ENCODE measurements at regions not wholly inside any gene's neighbourhood (a gene's known extent, or its start where the extent isn't known, plus 50 kb on each side); places are given as distances from the start of the nearest gene placed in this dataset.
"Not testable (repeated sequence)": the region's sequence is repeated elsewhere in the genome, so short reads cannot be mapped to it uniquely, and the experiment has no call there.

DNA sequence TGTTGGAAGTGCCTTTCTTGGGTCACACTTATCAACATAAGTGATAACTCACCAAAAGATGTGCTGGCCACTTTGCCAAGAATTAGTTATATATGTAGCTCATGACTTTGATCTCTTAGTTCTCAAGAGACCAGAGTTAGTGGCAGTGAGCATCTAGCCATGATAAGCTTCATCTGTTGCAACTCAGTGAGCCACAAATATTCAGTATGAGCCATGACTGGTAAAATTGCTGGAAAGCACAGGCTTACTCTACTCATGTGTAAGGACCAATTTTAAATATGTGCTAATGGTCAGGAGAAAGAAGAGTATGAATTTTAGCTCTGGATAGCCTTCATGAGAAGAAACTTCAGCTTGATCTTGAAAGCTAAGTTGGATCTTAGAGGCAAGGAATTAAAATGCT is 59.4 kb upstream of the TLL1 start:
- H3K4me3 ChIP-seq = no peak overlapping the region
- TF ChIP-seq, protein P1, sequence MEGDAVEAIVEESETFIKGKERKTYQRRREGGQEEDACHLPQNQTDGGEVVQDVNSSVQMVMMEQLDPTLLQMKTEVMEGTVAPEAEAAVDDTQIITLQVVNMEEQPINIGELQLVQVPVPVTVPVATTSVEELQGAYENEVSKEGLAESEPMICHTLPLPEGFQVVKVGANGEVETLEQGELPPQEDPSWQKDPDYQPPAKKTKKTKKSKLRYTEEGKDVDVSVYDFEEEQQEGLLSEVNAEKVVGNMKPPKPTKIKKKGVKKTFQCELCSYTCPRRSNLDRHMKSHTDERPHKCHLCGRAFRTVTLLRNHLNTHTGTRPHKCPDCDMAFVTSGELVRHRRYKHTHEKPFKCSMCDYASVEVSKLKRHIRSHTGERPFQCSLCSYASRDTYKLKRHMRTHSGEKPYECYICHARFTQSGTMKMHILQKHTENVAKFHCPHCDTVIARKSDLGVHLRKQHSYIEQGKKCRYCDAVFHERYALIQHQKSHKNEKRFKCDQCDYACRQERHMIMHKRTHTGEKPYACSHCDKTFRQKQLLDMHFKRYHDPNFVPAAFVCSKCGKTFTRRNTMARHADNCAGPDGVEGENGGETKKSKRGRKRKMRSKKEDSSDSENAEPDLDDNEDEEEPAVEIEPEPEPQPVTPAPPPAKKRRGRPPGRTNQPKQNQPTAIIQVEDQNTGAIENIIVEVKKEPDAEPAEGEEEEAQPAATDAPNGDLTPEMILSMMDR (IDR thresholded peaks at IDR 0.05) = no peak
- ATAC-seq = no peak
- intact Hi-C loops (cut with DNase I) = no loop called here
- no peaks in the 10 kb centered on the region for H3K36me3 ChIP-seq
- H3K9me3 ChIP-seq = no peaks in the 10 kb centered on the region
- H3K27me3 ChIP-seq (ENCODE audit: low read depth) = no peaks in the 10 kb centered on the region
- no peak for DNase-seq
- H3K4me1 ChIP-seq = no peaks in the 10 kb centered on the region
- no peak overlapping the region for H3K27ac ChIP-seq

DNA sequence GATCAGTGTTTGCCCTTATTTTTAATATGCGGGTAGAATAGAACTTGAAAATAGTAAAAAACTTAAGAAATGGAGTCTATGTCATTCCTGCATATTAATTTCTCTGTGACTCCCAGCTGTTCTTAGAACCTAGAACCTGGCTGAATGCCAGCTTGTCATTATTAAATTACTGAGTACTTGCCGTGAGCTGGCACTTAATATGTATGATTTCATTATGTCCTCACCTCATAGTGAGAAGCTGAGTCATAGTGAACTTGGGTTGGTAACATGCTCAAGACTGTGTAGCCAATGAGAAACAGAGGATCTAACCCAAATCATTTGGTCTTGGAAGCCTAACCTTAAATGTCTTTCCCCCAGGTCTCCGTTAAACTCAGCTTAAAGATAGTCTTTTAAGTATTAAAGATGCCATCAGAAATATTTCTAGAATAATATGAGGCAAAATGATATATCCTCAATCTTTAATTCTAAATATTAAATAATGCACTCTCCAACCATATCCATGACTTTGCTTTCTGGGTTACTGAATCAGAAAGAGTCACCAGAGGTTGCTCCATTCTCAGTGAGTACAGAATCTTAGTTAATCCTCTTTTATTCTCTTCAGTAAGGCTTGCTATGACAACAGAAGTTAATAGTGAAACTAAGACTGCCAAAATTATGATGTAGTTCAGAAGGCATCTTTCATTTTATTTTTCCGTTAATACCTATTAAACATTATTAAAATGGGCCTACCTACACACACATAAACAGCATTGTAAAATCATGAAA is 58.6 kb upstream of the TLL1 start:
- no peak for ATAC-seq
- no peaks in the 10 kb centered on the region for H3K27me3 ChIP-seq (ENCODE audit: low read depth)
- intact Hi-C loops (cut with DNase I) = no loop called here
- TF ChIP-seq, protein P1 (IDR thresholded peaks at IDR 0.05) = no peak
- H3K36me3 ChIP-seq = no peaks in the 10 kb centered on the region
- DNase-seq = no peak
- H3K9me3 ChIP-seq = no peaks in the 10 kb centered on the region
- no peak overlapping the region for H3K4me3 ChIP-seq
- no peaks in the 10 kb centered on the region for H3K4me1 ChIP-seq
- H3K27ac ChIP-seq = no peak overlapping the region

DNA sequence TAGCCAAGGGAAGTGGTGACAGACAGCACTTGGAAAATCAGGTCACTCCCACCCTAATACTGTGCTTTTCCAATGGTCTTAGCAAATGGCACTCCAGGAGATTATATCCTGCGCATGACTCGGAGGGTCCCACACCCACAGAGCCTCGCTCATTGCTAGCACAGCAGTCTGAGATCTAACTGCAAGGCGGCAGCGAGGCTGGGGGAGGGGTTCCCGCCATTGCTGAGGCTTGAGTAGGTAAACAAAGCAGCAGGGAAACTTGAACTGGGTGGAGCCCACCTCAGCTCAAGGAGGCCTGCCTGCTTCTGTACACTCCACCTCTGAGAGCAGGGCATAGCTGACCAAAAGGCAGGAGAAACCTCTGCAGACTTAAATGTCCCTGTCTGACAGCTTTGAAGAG is 53.9 kb upstream of the TLL1 start:
- H3K4me1 ChIP-seq; H3K36me3 ChIP-seq; H3K9me3 ChIP-seq; H3K4me3 ChIP-seq; intact Hi-C loops (cut with DNase I); ATAC-seq; H3K27me3 ChIP-seq (ENCODE audit: low read depth); DNase-seq; H3K27ac ChIP-seq: not testable (repeated sequence)
